GM12873 (cell line): ENCODE measurements at regions not wholly inside any gene's neighbourhood (a gene's known extent, or its start where the extent isn't known, plus 50 kb on each side); places are given as distances from the start of the nearest gene placed in this dataset.

Source experiments
- TF ChIP-seq, protein P1 (sequence below): IDR thresholded peaks from 2 replicates; pipeline ENCODE4 v1.5.1; 2012; ENCODE audit warnings: low read depth, mild to moderate bottlenecking, moderate library complexity, low read length, control low read depth; ENCODE audit not compliant: insufficient read depth; ENCODE audit errors: missing control alignments

DNA sequence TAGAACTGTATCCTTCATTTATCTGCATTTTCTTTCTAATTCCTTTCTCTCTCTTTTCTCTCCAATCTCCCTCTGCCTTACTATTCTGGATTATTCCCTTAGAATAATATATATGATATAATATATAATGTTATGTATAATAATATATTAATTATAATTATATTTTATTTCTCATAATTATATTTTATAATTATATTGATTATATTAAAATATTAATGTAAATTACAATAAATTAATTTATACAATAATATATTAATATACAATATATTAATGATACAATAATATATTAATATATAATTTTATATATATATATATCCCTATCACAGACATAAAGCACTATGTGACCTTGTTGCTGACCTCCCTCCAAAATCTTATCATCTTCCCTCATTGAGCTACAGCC, 661.3 kb upstream of the CHORDC1 start:
- TF ChIP-seq, protein P1, sequence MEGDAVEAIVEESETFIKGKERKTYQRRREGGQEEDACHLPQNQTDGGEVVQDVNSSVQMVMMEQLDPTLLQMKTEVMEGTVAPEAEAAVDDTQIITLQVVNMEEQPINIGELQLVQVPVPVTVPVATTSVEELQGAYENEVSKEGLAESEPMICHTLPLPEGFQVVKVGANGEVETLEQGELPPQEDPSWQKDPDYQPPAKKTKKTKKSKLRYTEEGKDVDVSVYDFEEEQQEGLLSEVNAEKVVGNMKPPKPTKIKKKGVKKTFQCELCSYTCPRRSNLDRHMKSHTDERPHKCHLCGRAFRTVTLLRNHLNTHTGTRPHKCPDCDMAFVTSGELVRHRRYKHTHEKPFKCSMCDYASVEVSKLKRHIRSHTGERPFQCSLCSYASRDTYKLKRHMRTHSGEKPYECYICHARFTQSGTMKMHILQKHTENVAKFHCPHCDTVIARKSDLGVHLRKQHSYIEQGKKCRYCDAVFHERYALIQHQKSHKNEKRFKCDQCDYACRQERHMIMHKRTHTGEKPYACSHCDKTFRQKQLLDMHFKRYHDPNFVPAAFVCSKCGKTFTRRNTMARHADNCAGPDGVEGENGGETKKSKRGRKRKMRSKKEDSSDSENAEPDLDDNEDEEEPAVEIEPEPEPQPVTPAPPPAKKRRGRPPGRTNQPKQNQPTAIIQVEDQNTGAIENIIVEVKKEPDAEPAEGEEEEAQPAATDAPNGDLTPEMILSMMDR: no peak

DNA sequence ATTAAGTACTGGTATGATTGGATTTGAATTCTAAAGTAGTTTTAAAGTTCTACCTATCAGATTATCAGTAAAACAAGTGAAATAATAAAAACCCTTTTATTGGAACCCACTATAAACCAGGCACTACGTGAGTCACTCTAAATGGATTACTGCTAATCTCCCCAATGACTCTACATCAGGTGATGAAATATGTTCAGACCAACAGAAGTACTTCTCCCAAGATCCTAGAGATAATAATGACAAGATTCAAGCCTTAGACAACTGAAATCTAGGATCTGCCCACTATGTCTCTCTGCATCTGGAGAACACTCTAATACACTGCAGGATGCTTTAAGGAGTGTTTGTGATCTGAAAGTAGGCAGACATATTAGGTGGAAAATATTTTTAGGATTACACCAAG, 652.1 kb upstream of the CHORDC1 start:
- TF ChIP-seq, protein P1: no peak

DNA sequence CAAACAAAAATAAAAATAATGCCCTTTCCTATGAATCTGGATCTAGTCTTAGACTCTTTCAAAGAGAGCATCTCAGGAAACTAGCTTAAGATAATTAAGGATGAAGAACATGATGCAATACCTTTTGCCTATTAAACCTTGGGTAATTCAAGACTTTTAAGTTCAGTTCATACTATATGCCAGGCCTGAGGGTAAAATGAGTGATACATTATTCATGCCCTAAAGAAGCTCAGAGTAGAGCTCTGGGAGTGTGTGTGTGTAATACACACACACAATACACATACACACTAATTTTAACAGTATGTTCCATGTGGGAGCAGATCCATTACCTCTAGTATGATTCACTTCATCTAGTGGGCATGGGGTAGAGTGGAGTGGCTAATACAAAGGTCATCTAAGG, 651.4 kb upstream of the CHORDC1 start:
- TF ChIP-seq, protein P1: no peak

DNA sequence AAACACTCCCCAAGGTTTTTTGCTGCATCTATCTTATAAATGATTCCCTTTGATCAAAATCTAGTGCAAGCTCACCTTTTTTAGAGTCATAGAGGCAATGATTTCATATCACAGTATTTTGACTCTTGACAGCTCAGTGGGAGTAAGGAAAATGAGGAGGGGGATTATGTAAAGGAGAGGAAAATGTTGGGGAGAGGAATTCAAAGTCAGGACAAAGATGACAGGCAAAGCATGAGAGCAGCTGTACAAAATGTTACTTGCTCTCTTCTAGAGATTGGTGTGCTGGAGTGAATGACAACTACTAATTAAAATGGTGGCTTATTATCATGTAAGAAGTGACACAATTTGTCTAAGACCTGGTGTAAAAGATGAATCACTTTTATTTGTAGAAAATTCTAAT, 644.6 kb upstream of the CHORDC1 start:
- TF ChIP-seq, protein P1: no peak

DNA sequence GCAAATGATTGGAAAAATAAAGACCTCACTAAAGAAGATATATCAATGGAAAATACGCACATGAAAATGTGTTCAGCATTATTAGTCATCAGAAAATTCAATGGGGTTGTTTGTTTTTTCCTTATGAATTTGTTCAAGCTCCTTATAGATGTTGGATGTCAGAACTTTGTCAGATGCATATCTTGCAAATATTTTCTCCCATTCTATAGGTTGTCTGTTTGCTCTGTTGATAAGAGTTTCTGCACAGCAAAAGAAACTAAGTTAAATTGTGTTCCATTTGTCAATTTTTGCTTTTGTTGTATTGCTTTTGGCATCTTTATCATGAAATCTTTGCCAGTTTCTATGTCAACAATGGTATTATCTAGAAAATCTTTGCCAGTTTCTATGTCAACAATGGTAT, 633.9 kb upstream of the CHORDC1 start:
- TF ChIP-seq, protein P1: no peak

DNA sequence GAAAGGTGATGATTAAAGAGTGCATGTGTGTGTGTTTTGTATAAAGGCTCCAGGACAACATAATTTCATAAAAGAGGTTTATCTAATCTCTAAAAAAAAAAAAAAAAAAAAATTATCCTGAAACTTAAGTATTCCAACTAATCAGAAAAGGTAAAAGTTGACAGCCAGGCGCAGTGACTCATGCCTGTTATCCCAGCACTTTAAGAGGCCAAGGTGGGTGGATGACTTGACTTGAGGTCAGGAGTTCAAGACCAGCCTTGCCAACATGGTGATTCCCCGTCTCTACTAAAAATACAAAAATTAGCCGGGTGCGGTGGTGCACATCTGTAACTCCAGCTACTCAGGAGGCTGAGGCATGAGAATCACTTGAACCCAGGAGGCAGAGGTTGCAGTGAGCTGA, 632.7 kb upstream of the CHORDC1 start:
- TF ChIP-seq, protein P1: no peak

DNA sequence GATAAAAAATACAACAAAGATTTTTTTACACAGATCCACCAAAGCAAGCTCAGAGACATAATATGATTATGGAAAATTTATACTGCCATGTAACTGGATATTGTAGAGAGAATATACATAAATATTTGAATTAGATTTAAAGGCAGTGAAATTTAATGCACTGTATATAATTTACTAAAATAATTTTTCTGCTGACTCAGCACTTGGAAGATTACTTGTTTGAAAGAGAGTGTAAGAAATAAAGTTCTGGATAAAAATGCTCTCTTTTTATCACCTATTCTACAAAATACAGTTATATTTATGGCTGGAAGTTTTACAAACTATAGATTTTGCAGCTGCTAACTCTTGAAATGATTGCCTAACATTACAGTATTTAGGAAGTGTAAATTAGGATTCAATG, 628.3 kb upstream of the CHORDC1 start:
- TF ChIP-seq, protein P1: no peak

DNA sequence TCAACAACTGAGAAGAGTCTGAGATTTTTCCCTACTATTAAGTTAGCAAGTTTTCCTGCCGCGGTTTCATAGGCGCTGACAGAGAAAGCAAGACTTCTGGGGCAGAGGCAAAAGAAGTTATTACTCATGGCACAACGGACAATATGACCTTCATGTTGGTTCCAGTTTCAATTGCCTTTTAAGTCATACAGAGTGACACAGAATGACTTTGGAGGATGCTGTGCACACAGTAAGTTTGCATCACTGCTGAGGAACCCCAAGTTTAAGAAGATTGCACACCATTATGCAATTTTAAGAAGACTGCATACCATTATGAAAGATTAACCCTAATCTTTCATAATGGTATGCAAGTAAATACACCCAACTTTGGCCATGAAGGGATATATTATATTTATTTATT, 626.5 kb upstream of the CHORDC1 start:
- TF ChIP-seq, protein P1: no peak
